Right lobe of liver (tissue), 4 donors: ENCODE measurements at regions not wholly inside any gene's neighbourhood (a gene's known extent, or its start where the extent isn't known, plus 50 kb on each side); places are given as distances from the start of the nearest gene placed in this dataset.

Source experiments
- POLR2A ChIP-seq: fragments of 450-650 bp; IDR thresholded peaks from one replicate; pipeline ENCODE4 v1.6.1; 2017; ENCODE audit warnings: antibody characterized with exemption, mild to moderate bottlenecking
- TF ChIP-seq, protein P1 (sequence below), 4 donors: fragments of 200-600 bp in 3 of 4; fragments of 450-650 bp in 1 of 4; IDR thresholded peaks; one replicate each; pipeline versions ENCODE4 v1.5.1 to v1.8.0; 2016 to 2022; ENCODE audit warnings: antibody characterized with exemption in 4 of 4, mild to moderate bottlenecking in 2 of 4
- donor health status: DM: no; HTN: no; CAD: no.
- donor health status: DM: no; HTN: no; CAD: no.
- donor health status: DM: no; HTN: yes; CAD: no.

DNA sequence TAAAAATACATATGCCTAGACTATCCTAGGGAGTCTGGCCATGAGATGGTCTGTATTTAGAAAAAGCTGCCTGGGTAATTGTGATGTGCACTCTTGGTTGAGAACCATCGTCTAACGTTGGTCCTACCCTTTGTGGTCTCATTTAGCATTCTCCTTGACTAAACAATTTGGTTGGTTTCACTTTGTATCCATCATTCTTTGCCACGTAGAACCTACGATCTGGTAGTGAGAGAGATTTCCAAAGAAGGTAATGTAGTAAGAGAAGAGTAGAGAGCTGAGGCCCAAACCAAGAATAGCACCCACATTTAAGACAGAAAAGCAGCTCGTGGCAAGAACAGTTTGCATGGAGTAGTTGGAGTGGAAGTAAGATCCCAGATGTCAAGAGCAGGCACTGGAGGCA is 219.8 kb downstream of the TMEM200A start:
- no peak for TF ChIP-seq POLR2A
- TF ChIP-seq, protein P1, sequence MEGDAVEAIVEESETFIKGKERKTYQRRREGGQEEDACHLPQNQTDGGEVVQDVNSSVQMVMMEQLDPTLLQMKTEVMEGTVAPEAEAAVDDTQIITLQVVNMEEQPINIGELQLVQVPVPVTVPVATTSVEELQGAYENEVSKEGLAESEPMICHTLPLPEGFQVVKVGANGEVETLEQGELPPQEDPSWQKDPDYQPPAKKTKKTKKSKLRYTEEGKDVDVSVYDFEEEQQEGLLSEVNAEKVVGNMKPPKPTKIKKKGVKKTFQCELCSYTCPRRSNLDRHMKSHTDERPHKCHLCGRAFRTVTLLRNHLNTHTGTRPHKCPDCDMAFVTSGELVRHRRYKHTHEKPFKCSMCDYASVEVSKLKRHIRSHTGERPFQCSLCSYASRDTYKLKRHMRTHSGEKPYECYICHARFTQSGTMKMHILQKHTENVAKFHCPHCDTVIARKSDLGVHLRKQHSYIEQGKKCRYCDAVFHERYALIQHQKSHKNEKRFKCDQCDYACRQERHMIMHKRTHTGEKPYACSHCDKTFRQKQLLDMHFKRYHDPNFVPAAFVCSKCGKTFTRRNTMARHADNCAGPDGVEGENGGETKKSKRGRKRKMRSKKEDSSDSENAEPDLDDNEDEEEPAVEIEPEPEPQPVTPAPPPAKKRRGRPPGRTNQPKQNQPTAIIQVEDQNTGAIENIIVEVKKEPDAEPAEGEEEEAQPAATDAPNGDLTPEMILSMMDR (IDR thresholded peaks at IDR 0.05), result no peak
